ENCODE measurements at regions not wholly inside any gene's neighbourhood (a gene's known extent, or its start where the extent isn't known, plus 50 kb on each side); places are given as distances from the start of the nearest gene placed in this dataset.

- DNase-seq, result no peak
Measured at GRCh38 chr20:22862671-22863230, 172.4 kb upstream of the SSTR4 start.

- no peak for DNase-seq
Measured at GRCh38 chr20:22863826-22864225, 171.3 kb upstream of the SSTR4 start.

GRCh38 chr20:22866812-22867341, 168.2 kb upstream of the SSTR4 start:
- DNase-seq, result no peak

- no peak for DNase-seq
Measured at GRCh38 chr20:22878166-22878565, 156.9 kb upstream of the SSTR4 start.

GRCh38 chr20:22880277-22880676, 154.8 kb upstream of the SSTR4 start:
- DNase-seq, result no peak

- DNase-seq, result no peak
Measured at GRCh38 chr20:22887796-22888195, 147.3 kb upstream of the SSTR4 start.

GRCh38 chr20:22890594-22891300, 144.4 kb upstream of the SSTR4 start:
- no peak for DNase-seq

GRCh38 chr20:22901164-22901563, 133.9 kb upstream of the SSTR4 start:
- DNase-seq, result no peak

GRCh38 chr20:22901921-22902320, 133.2 kb upstream of the SSTR4 start:
- DNase-seq, result no peak

- no peak for DNase-seq
Measured at GRCh38 chr20:22904386-22904785, 130.7 kb upstream of the SSTR4 start.

GRCh38 chr20:22904905-22905304, 130.2 kb upstream of the SSTR4 start:
- DNase-seq, result no peak

GRCh38 chr20:22905658-22906057, 129.5 kb upstream of the SSTR4 start:
- no peak for DNase-seq

GRCh38 chr20:22908437-22908836, 126.7 kb upstream of the SSTR4 start:
- DNase-seq, result no peak

GRCh38 chr20:22908944-22909343, 126.2 kb upstream of the SSTR4 start:
- no peak for DNase-seq

GRCh38 chr20:22909436-22909835, 125.7 kb upstream of the SSTR4 start:
- no peak for DNase-seq

- DNase-seq, result no peak
Measured at GRCh38 chr20:22910287-22910852, 124.7 kb upstream of the SSTR4 start.

- no peak for DNase-seq
Measured at GRCh38 chr20:22914291-22914690, 120.8 kb upstream of the SSTR4 start.

GRCh38 chr20:22915512-22915911, 119.6 kb upstream of the SSTR4 start:
- DNase-seq, result no peak

GRCh38 chr20:22916021-22916842, 118.9 kb upstream of the SSTR4 start:
- no peak for DNase-seq

GRCh38 chr20:22918286-22918983, 116.7 kb upstream of the SSTR4 start:
- DNase-seq, result no peak

- no peak for DNase-seq
Measured at GRCh38 chr20:22920898-22921297, 114.2 kb upstream of the SSTR4 start.

- DNase-seq, result no peak
Measured at GRCh38 chr20:22921595-22922421, 113.3 kb upstream of the SSTR4 start.
